Uterus (tissue), 2 donors: ENCODE measurements at regions not wholly inside any gene's neighbourhood (a gene's known extent, or its start where the extent isn't known, plus 50 kb on each side); places are given as distances from the start of the nearest gene placed in this dataset.

ENCODE experiments used
- CTCF ChIP-seq, 4 experiments: fragments of 200-600 bp in 2 of 4; fragments of 450-650 bp in 2 of 4; sonication (generic) in 2 of 4; IDR thresholded peaks; one replicate each; pipeline ENCODE4 v1.5.1; 2016 to 2019; ENCODE audit warnings: antibody characterized with exemption in 4 of 4, mild to moderate bottlenecking in 2 of 4, moderate library complexity in 1 of 4
- POLR2A ChIP-seq, 2 donors: fragments of 450-650 bp; IDR thresholded peaks; one replicate each; pipeline ENCODE4 v1.6.1; 2016; ENCODE audit warnings: antibody characterized with exemption in 2 of 2, mild to moderate bottlenecking in 1 of 2, moderate library complexity in 1 of 2

DNA sequence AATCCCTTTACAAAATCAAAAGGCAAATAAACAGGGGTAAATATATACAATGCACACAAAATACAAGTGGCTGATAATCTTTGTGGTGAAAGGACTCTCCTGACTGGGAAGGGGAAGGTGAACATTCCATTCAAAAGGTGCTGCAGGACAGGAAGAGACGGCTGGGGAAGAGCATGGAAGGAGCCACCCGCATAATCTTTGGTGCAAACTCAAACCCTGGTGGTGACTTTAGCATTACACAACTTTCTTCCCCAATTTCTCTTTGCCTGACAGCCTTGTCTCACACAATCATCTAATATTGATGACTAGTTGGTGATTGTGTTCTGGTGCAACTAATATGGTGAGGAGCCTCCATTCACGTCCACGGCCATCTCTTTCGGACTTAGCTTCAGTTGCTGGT, 117.0 kb upstream of the EGFR start:
- no peak for TF ChIP-seq POLR2A (IDR thresholded peaks at IDR 0.05)
- TF ChIP-seq CTCF (IDR thresholded peaks at IDR 0.05) = no peak
